Coronary artery (tissue), 2 donors: ENCODE measurements at regions not wholly inside any gene's neighbourhood (a gene's known extent, or its start where the extent isn't known, plus 50 kb on each side); places are given as distances from the start of the nearest gene placed in this dataset.
"Not testable (repeated sequence)": the region's sequence is repeated elsewhere in the genome, so short reads cannot be mapped to it uniquely, and the experiment has no call there.

Source experiments
- DNase-seq: peaks from one replicate; pipeline ENCODE4 v3.0.0-alpha.2; 2017; ENCODE audit warnings: low spot score
- H3K27ac ChIP-seq, 2 donors: fragments of 200-600 bp; sonication (generic); one replicate each; pipeline ENCODE4 v1.5.1; 2016 to 2019
- H3K4me3 ChIP-seq: fragments of 200-600 bp; sonication (generic); 2 replicates; pipeline ENCODE4 v1.5.1; 2016; ENCODE audit warnings: mild to moderate bottlenecking, moderate library complexity
- CTCF ChIP-seq: fragments of 200-600 bp; sonication (generic); IDR thresholded peaks from one replicate; pipeline ENCODE4 v1.5.1; 2019; ENCODE audit warnings: antibody characterized with exemption

- no peak for TF ChIP-seq CTCF
- no peak for DNase-seq
- H3K27ac ChIP-seq, result no peak overlapping the region
- H3K4me3 ChIP-seq, result no peak overlapping the region
Measured at GRCh38 chr3:105274958-105275357, 91.8 kb upstream of the ALCAM start.

- Histone ChIP-seq H3K4me3 (no peak overlapping the region), H3K27ac (no peak overlapping the region)
- TF ChIP-seq CTCF, result no peak
- DNase-seq, result no peak
Measured at GRCh38 chr3:105277656-105278055, 89.1 kb upstream of the ALCAM start.

DNA sequence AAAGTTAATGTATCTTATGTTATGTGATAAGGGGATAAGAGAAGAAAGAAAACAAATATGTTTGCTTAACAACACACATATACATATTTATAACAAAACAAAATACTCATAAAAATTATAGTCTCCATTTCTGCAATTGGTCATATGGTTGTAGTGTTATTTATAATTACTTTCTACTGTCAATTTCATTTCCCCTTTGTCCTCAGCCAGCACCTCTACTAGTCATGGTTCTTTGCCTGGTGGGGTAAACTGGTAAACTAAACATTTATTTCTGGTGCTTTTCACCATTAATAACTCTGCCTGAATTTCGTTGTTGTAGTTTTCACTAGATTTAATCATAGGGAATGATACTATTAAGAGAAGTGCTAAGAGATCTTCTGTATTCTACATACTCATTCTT lies 88.0 kb upstream of the ALCAM start:
- no peak for TF ChIP-seq CTCF
- Histone ChIP-seq H3K27ac (no peak overlapping the region), H3K4me3 (no peak overlapping the region)
- no peak for DNase-seq

DNA sequence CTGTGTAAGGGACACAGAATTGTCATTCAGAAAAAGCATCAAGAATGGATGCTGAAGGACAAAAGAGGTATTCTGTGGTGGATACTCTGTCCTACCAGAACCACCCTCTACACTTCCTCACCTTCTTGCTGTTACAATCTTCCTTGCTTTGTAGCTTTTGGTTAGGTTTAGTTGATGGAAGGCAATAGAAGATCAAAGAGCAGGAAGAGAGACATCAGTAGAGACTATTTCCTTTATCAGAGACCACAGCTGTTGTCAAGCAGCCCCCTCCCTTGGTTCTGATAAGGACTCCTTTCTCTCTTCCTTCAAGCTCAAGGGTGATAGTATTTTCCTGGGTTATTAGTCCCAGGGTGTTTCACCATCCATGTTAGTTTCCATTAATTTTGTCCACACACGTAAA lies 84.7 kb upstream of the ALCAM start:
- no peak for DNase-seq
- no peak for TF ChIP-seq CTCF
- Histone ChIP-seq H3K4me3 (no peak overlapping the region), H3K27ac (no peak overlapping the region)

DNA sequence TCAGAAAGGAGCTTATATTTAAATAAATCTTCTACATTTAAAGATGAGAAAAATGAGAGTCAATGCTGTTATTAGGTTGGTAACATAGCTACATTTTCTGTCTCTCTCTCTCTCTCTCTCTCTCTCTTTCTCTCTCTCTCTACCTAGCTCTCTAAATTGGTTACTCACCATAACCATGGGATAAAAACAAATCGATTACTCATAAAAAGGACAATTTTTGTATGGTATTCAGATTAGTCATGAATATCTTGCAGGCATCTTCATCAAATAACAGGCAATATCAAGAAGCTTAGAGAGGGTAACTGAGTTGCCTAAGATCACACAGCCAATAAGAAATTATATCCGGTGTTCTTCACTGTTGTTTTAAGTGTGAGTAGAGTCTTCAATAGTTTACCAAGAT lies 81.8 kb upstream of the ALCAM start:
- DNase-seq, result no peak
- Histone ChIP-seq H3K4me3 (no peak overlapping the region), H3K27ac (no peak overlapping the region)
- no peak for TF ChIP-seq CTCF

- Histone ChIP-seq H3K4me3 (no peak overlapping the region), H3K27ac (no peak overlapping the region)
- DNase-seq, result no peak
- TF ChIP-seq CTCF, result no peak
Measured at GRCh38 chr3:105285653-105286241, 81.0 kb upstream of the ALCAM start.

GRCh38 chr3:105293441-105293840 lies 73.3 kb upstream of the ALCAM start:
- TF ChIP-seq CTCF, result no peak
- Histone ChIP-seq H3K27ac (no peak overlapping the region), H3K4me3 (no peak overlapping the region)
- no peak for DNase-seq

- not testable (repeated sequence) for DNase-seq, H3K27ac ChIP-seq, H3K4me3 ChIP-seq
Measured at GRCh38 chr3:105296182-105296822, 70.4 kb upstream of the ALCAM start.
